ENCODE measurements at regions not wholly inside any gene's neighbourhood (a gene's known extent, or its start where the extent isn't known, plus 50 kb on each side); places are given as distances from the start of the nearest gene placed in this dataset.

DNA sequence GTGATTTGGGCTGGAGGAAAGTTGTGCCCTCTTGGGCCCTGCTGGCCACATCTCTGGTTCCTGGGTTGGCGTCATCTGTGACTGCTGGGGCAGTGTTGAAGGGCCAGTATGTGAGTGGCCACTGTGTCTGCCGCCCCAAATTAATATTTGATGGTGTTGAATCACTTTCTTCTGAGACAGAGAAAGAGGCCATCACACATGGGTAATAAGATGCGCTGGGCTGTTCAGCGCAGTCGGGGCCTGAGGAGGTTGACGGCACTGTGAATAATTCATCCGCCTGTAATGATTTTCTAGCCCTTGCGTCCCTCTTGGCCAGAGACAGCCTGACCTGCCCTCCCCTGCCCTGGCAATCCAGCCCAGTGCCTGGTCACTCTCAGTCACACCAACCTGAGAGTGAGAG, 56.2 kb upstream of the BEGAIN start:
- TF ChIP-seq, protein P1, sequence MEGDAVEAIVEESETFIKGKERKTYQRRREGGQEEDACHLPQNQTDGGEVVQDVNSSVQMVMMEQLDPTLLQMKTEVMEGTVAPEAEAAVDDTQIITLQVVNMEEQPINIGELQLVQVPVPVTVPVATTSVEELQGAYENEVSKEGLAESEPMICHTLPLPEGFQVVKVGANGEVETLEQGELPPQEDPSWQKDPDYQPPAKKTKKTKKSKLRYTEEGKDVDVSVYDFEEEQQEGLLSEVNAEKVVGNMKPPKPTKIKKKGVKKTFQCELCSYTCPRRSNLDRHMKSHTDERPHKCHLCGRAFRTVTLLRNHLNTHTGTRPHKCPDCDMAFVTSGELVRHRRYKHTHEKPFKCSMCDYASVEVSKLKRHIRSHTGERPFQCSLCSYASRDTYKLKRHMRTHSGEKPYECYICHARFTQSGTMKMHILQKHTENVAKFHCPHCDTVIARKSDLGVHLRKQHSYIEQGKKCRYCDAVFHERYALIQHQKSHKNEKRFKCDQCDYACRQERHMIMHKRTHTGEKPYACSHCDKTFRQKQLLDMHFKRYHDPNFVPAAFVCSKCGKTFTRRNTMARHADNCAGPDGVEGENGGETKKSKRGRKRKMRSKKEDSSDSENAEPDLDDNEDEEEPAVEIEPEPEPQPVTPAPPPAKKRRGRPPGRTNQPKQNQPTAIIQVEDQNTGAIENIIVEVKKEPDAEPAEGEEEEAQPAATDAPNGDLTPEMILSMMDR (IDR thresholded peaks at IDR 0.05): no peak
- TF ChIP-seq POLR2A (IDR thresholded peaks at IDR 0.05): no peak

Measured in stomach (tissue), 4 donors.